SIG-M5 (cell line): ENCODE measurements at regions not wholly inside any gene's neighbourhood (a gene's known extent, or its start where the extent isn't known, plus 50 kb on each side); places are given as distances from the start of the nearest gene placed in this dataset.

Source experiments
- DNase-seq: peaks from one replicate; lab custom pipeline; 2025; lab: John Stamatoyannopoulos, UW

- DNase-seq, result no peak
Measured at GRCh38 chr6:125491860-125492618, 190.3 kb upstream of the HDDC2 start.

GRCh38 chr6:125498606-125499005, 196.8 kb upstream of the HDDC2 start:
- DNase-seq, result no peak

- DNase-seq, result no peak
Measured at GRCh38 chr6:125499535-125499934, 197.8 kb upstream of the HDDC2 start.

- DNase-seq, result no peak
Measured at GRCh38 chr6:125503181-125503580, 201.4 kb upstream of the HDDC2 start.

GRCh38 chr6:125507987-125508655, 206.4 kb upstream of the HDDC2 start:
- no peak for DNase-seq

GRCh38 chr6:125508793-125509192, 207.0 kb upstream of the HDDC2 start:
- DNase-seq, result no peak

GRCh38 chr6:125509477-125509876, 207.7 kb upstream of the HDDC2 start:
- DNase-seq, result no peak

GRCh38 chr6:125510405-125510804, 208.6 kb upstream of the HDDC2 start:
- no peak for DNase-seq

- no peak for DNase-seq
Measured at GRCh38 chr6:125511809-125512396, 210.1 kb upstream of the HDDC2 start.

- DNase-seq, result no peak
Measured at GRCh38 chr6:125512621-125513020, 210.9 kb upstream of the HDDC2 start.

- DNase-seq, result no peak
Measured at GRCh38 chr6:125513978-125514377, 212.2 kb upstream of the HDDC2 start.

- no peak for DNase-seq
Measured at GRCh38 chr6:125516644-125517043, 214.9 kb upstream of the HDDC2 start.

- no peak for DNase-seq
Measured at GRCh38 chr6:125519367-125519766, 217.6 kb upstream of the HDDC2 start.

GRCh38 chr6:125524356-125524755, 222.6 kb upstream of the HDDC2 start:
- DNase-seq, result no peak

- DNase-seq, result no peak
Measured at GRCh38 chr6:125526007-125526720, 223.3 kb upstream of the HEY2 start.

- no peak for DNase-seq
Measured at GRCh38 chr6:125528621-125529041, 220.8 kb upstream of the HEY2 start.

- DNase-seq, result no peak
Measured at GRCh38 chr6:125529061-125529460, 220.4 kb upstream of the HEY2 start.

GRCh38 chr6:125533710-125534397, 215.6 kb upstream of the HEY2 start:
- no peak for DNase-seq

- no peak for DNase-seq
Measured at GRCh38 chr6:125534430-125535263, 214.8 kb upstream of the HEY2 start.

GRCh38 chr6:125537090-125537489, 212.3 kb upstream of the HEY2 start:
- no peak for DNase-seq

GRCh38 chr6:125539892-125540291, 209.5 kb upstream of the HEY2 start:
- no peak for DNase-seq
